HG03103 (cell line): ENCODE measurements at regions not wholly inside any gene's neighbourhood (a gene's known extent, or its start where the extent isn't known, plus 50 kb on each side); places are given as distances from the start of the nearest gene placed in this dataset.
"Not testable (repeated sequence)": the region's sequence is repeated elsewhere in the genome, so short reads cannot be mapped to it uniquely, and the experiment has no call there.

Source experiments
- ATAC-seq: cut with Tn5 transposase; IDR thresholded peaks from one replicate; pipeline ENCODE4 v1.9.1; 2021; ENCODE audit warnings: low read depth; ENCODE audit not compliant: unreplicated experiment

- ATAC-seq, result no peak
These were observed 95.5 kb upstream of the IVNS1ABP start for GRCh38 chr1:185412385-185413087.

DNA sequence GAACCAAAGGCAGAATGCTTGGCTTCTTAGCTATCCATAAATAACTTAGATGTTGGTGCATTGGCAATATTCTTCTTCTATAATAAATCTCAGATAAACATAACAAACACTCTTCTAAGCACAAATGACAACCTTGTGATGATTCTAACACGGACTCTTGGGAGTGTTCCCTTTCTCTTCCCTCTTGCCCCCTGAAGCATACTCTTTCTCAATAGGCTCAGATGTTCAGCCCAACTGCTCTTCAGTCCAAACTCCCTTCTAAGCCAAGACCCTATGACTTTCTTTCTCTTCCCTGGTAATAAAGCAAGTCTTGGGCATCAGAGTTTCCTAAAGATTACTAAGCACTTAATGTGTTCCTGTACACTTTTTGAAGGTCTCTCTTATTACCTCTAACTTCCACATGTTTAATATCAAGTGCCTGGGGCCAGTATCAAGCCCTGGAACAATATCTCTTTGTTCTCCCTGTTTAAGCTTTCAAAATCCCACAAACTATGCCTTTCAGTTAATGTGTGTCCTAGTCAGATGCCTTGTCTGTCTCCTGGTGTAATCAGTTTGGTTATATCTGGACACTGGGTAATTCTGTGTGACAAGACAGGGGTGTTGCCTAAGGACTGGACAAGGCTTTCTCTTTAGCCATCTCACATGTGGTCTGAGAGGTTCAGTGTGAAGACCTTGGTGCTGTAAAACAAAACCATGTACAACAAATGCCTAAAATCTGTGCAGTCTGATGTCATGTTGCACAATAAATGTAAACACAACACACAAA lies 92.9 kb upstream of the IVNS1ABP start:
- no peak for ATAC-seq

- ATAC-seq, result no peak
These were observed 92.3 kb upstream of the IVNS1ABP start for GRCh38 chr1:185409345-185409744.

GRCh38 chr1:185408700-185409270 lies 91.7 kb upstream of the IVNS1ABP start:
- no peak for ATAC-seq

DNA sequence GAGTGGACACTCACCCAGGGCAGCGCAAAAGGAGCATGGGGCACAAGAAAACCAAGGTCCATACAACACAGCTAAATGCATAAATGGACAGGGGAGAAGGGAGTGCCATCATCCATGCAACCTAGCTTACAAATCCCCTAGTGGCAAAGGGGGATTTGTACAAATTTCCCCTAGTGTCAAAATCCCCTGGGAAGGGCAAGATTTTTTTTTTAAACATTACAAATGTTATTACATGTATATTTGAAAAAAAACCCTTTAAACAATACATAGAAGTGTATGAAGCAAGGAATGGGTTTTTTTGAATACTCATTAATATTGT lies 89.6 kb upstream of the IVNS1ABP start:
- ATAC-seq, result no peak

DNA sequence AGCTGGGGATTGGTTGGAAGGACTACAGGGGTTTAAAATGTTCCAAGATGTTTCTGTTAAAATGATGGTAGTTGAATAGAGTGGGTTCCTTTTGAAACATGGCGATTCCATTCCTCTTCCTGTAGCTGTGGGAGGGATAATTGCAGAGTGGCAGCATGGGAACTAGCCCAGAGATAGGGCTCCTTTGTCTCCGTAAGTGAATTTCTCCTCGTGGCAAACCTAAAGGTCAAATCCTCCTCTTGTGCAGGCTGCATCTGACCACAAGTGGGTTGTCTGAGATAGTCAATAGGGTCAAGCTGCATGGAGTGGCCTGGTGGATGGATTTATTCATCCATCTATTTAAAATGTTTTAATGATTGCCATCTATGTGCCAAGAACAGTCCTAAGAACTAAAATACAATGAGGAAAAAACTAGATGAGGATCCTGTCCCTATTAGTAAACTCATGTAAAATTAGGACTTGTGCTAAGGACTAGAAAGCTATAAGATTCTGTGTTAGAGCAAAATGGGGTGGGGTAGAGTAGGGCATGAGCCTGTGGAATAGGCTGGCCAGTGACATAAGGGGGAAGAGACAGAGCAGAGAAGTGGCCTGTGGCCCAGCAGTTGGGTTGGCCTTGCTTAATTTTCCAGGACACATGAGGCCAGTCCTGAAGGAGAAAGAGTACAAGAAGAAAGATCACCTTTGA lies 89.1 kb upstream of the IVNS1ABP start:
- ATAC-seq, result no peak

GRCh38 chr1:185404907-185405568 lies 88.0 kb upstream of the IVNS1ABP start:
- no peak for ATAC-seq

GRCh38 chr1:185404291-185404690 lies 87.2 kb upstream of the IVNS1ABP start:
- no peak for ATAC-seq

GRCh38 chr1:185402930-185403329 lies 85.9 kb upstream of the IVNS1ABP start:
- no peak for ATAC-seq

GRCh38 chr1:185401019-185401418 lies 84.0 kb upstream of the IVNS1ABP start:
- no peak for ATAC-seq

DNA sequence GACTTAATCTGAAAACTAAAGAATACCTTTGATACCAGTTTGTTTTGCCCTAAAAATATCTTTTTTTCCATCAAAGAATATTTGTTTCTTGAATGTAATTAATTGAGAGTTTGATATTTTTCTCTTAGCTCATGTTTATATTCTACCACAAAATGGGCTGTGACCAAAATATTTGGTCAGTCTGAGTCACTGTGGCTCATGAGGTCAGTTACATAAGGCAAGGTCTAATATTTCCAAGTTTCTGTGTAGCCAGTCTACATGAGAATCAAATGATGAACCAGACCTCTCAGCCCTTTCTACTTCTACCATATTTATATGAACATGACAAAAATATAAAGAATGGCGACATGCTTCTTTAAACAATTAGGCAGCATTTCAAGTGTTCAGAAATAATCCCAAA lies 83.0 kb upstream of the IVNS1ABP start:
- ATAC-seq, result no peak

GRCh38 chr1:185398599-185398998 lies 81.6 kb upstream of the IVNS1ABP start:
- ATAC-seq, result no peak

DNA sequence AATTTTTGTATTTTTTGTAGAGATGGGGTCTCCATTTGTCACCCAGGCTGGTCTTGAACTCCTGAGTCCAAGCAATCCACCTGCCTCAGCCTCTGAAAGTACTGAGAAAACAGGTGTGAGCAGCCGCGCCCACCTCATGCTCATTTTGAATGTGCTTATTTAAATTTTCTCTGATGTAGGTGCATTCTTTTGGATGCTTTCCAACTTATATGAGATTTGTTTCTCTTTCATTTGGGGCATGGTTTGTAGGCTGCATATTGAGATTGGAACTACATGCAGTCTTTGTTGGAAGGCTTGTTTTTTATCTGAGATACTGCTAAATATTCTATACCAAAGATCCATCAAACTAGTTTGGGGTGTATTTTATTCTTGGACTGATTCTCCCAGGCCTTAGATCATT lies 81.0 kb upstream of the IVNS1ABP start:
- ATAC-seq, result no peak

DNA sequence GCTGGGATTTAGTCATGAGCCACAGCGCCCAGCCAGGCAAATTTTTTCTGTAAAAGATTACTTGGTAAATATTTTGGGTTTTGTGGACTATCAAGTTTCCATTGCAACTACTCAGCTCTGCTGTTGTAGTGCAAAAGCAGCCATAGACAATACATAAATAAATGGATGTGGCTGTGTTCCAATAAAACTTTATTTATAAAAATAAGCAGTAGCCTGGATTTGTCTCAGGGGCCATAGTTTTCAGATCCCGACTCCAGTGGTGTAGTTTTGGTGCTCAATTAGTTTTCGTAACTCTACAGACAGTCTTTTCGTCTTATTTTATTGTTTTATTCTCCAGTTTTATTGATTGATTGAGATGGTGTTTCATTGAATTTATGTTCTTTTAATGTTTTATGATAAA lies 80.1 kb upstream of the IVNS1ABP start:
- ATAC-seq, result no peak

DNA sequence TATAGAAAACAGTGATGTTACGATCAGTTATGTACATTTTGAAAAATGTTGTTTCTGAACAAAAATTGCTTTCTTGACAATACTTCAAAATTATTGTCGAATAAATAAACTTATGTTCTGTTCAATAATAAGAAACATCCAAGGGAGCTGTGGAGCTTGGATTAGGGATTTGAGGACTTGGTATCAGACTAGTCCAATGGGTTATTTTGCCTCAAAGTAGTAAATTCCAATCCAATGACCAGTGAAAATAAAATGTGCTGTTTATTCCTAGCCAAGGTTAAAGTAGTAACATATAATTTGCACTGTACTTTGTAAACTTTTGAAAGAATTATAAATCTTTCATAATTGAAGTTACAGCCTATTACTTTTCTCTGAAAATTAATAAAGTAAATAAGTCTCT lies 79.1 kb upstream of the IVNS1ABP start:
- ATAC-seq, result no peak

DNA sequence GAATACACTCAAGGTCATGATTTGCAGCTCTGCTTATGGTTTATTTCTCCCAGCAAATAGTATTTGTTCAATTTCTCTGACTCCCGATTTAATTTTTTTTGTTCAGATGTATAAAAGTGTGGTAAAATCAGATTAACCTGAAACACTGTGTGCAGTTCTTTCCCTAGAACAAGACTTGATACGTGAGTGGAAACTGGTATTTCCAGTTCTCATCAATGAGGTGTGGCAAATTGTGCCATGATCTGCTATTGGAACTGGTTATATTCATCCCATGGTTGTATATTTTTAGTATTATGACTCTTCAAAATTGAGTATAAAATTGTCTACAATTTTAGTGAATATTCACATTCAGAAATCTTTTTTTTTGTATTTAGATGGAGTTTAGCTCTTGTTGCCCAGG lies 76.8 kb upstream of the IVNS1ABP start:
- ATAC-seq, result no peak

- ATAC-seq, result no peak
These were observed 76.2 kb upstream of the IVNS1ABP start for GRCh38 chr1:185393205-185393604.

DNA sequence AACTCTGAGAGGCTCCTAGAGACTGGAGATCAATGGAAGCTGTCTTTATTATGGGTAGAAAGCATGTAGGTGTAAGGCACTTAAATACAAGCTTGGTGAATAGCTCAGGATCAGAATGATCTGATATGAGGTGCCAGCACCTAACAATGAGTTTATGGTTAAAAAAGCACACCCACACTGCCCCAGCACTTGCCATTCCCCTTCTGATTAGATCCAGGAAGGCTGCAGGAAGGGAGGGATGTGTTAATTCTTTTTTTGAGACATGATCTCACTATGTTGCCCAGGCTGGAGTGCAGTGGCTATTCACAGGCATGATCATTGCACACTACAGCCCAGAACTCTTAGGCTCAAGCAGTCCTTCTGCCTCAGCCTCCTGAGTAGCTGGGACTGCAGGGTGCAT lies 71.8 kb upstream of the IVNS1ABP start:
- no peak for ATAC-seq

DNA sequence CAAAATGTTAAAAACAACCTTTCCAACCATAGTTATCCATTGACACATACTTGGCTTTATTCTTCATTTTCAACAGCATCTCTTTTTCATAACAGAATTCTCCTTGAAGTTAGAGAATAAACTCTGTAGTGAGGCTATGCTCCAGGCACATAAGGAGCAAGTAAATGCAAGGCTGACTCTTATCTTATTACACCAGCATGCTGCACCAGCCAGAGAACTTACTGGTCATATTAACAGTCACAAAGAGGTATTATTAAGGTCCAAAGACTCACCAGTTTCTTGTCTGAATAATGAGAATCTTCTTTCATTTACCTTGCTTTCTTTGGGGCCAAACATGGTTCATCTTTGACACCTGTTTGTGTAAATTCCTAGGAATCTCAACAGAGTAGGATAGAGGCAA lies 71.3 kb upstream of the IVNS1ABP start:
- no peak for ATAC-seq

GRCh38 chr1:185385991-185386390 lies 68.9 kb upstream of the IVNS1ABP start:
- ATAC-seq, result no peak

DNA sequence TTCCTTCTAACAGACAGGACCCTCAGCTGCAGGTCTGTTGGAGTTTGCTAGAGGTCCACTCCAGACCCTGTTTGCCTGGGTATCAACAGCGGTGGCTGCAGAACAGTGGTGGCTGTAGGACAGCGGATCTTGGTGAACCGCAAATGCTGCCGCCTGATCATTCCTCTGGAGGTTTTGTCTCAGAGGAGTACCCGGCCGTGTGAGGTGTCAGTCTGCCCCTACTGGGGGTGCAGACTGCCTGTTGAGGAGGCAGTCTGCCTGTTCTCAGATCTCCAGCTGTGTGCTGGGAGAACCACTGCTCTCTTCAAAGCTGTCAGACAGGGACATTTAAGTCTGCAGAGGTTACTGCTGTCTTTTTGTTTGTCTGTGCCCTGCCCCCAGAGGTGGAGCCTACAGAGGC lies 66.8 kb upstream of the IVNS1ABP start:
- ATAC-seq, result not testable (repeated sequence)
